ENCODE measurements at regions not wholly inside any gene's neighbourhood (a gene's known extent, or its start where the extent isn't known, plus 50 kb on each side); places are given as distances from the start of the nearest gene placed in this dataset.
A peak's percentile ranks its signal among the peaks of the same experiment; 100 is the strongest.
"Not testable (repeated sequence)": the region's sequence is repeated elsewhere in the genome, so short reads cannot be mapped to it uniquely, and the experiment has no call there.

DNA sequence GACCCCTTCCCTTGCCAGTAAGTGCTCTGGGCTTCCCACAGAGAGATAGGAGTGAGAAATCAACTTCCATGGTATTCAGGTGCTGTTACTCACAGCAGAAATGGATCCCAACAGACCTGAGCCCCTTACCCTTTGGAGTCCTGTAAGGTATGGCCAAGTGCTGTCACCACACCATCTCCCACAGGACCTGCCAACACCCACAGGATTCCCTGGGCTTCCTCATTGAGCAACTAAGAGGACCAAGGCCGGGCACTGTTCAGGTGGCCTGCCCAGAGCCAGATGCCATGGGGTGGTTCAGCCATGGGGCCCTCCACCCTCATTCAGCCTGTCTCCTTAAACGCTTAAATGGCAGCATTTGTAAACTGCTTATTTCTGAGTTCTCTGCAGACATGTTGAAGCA is 166.2 kb downstream of the TRIM43 start:
- Mint-ChIP-seq H3K9me3 (no peaks in the 10 kb centered on the region), H3K36me3 (ENCODE audit: low read depth) (no peaks in the 10 kb centered on the region), H3K27me3 (ENCODE audit: insufficient read depth) (peaks cover 9% of the 10 kb centered on the region), H3K4me1 (ENCODE audit: low read depth) (peaks cover 14% of the 10 kb centered on the region; the same call in 1 of the 2 replicates), H3K27ac (no peak overlapping the region), H3K4me3 (no peak overlapping the region)
- TF ChIP-seq, protein P1, sequence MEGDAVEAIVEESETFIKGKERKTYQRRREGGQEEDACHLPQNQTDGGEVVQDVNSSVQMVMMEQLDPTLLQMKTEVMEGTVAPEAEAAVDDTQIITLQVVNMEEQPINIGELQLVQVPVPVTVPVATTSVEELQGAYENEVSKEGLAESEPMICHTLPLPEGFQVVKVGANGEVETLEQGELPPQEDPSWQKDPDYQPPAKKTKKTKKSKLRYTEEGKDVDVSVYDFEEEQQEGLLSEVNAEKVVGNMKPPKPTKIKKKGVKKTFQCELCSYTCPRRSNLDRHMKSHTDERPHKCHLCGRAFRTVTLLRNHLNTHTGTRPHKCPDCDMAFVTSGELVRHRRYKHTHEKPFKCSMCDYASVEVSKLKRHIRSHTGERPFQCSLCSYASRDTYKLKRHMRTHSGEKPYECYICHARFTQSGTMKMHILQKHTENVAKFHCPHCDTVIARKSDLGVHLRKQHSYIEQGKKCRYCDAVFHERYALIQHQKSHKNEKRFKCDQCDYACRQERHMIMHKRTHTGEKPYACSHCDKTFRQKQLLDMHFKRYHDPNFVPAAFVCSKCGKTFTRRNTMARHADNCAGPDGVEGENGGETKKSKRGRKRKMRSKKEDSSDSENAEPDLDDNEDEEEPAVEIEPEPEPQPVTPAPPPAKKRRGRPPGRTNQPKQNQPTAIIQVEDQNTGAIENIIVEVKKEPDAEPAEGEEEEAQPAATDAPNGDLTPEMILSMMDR (IDR thresholded peaks at IDR 0.05) = no peak
- no peak for DNase-seq

- H3K4me1 Mint-ChIP-seq (ENCODE audit: low read depth) = peaks cover 14% of the 10 kb centered on the region; the same call in 1 of the 2 replicates
- H3K27ac Mint-ChIP-seq = no peak overlapping the region
- H3K9me3 Mint-ChIP-seq = no peaks in the 10 kb centered on the region
- TF ChIP-seq, protein P1 (IDR thresholded peaks at IDR 0.05) = no peak
- no peak for DNase-seq
- peaks cover 3% of the 10 kb centered on the region for H3K27me3 Mint-ChIP-seq (ENCODE audit: insufficient read depth)
- no peaks in the 10 kb centered on the region for H3K36me3 Mint-ChIP-seq (ENCODE audit: low read depth)
- no peak overlapping the region for H3K4me3 Mint-ChIP-seq
Measured at GRCh38 chr2:95759481-95760246, 167.9 kb downstream of the TRIM43 start.

- Mint-ChIP-seq H3K27me3 (ENCODE audit: insufficient read depth) (peaks cover 3% of the 10 kb centered on the region), H3K4me1 (ENCODE audit: low read depth) (peaks cover 14% of the 10 kb centered on the region; the same call in 1 of the 2 replicates), H3K27ac (no peak overlapping the region), H3K36me3 (ENCODE audit: low read depth) (no peaks in the 10 kb centered on the region), H3K4me3 (no peak overlapping the region), H3K9me3 (no peaks in the 10 kb centered on the region)
- TF ChIP-seq, protein P1 (IDR thresholded peaks at IDR 0.05) = no peak
- peak; percentile 70 for DNase-seq
Measured at GRCh38 chr2:95760806-95761525, 169.2 kb downstream of the TRIM43 start.

GRCh38 chr2:95761556-95761955 is 169.8 kb downstream of the TRIM43 start:
- H3K27ac Mint-ChIP-seq = no peak overlapping the region
- peaks cover 6% of the 10 kb centered on the region for H3K27me3 Mint-ChIP-seq (ENCODE audit: insufficient read depth)
- H3K4me1 Mint-ChIP-seq (ENCODE audit: low read depth) = peaks cover 14% of the 10 kb centered on the region; the same call in 1 of the 2 replicates
- no peaks in the 10 kb centered on the region for H3K9me3 Mint-ChIP-seq
- no peak overlapping the region for H3K4me3 Mint-ChIP-seq
- DNase-seq = no peak
- TF ChIP-seq, protein P1 (IDR thresholded peaks at IDR 0.05) = no peak
- no peaks in the 10 kb centered on the region for H3K36me3 Mint-ChIP-seq (ENCODE audit: low read depth)

DNA sequence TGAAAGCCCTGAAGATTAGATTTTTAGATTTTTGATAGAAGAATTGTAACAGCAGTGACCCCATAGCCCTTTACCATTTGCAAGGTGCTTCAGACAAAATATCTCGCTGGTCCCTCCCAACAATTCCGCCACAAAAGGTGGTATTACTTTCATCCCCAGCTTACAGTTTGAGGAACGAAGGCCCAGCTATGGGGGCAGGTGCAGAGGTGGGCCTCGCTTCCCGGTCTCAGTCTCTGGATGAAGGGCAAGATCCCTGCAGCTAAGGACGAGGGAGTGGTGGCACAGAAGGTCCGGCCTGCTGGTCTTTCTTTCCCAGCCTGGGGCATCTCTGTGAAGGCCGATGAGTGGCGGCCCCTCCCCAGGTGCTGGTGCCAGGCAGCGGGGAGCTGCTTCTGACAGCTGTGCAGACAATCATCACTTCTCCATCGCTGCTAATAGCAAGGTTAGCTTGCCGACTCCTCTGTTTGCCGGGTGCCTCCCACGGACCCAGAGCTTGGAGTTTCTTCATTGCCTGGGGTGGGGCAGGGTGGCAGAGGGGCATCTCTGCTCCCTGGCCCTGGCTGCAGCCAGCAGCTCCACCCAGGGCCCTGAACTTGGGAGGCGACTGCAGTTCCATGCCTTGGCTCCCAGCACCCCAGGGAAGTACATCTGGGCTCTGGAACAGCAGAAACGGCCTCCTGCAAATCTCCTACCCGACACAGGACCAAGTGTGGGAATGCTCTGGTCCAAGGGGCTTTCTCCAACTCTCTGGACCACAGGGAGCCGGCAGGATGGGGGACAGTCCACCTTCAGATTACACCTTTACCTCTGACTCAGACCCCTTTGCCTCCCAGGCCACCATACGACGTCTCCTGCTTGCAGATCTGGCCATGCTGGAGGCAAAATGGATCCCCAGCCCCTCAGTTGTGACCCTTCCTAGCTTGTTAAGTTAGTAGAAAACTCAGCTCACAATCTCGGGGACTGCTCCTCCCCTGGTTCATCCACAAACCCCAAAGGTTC is 170.5 kb downstream of the TRIM43 start:
- peaks cover 14% of the 10 kb centered on the region; the same call in 1 of the 2 replicates for H3K4me1 Mint-ChIP-seq (ENCODE audit: low read depth)
- not testable (repeated sequence) for DNase-seq; H3K27ac Mint-ChIP-seq; H3K4me3 Mint-ChIP-seq; H3K9me3 Mint-ChIP-seq; H3K36me3 Mint-ChIP-seq (ENCODE audit: low read depth); H3K27me3 Mint-ChIP-seq (ENCODE audit: insufficient read depth)

GRCh38 chr2:95763074-95763473 is 171.3 kb downstream of the TRIM43 start:
- H3K9me3 Mint-ChIP-seq; H3K27ac Mint-ChIP-seq; H3K36me3 Mint-ChIP-seq (ENCODE audit: low read depth); H3K4me3 Mint-ChIP-seq; DNase-seq: not testable (repeated sequence)
- Mint-ChIP-seq H3K27me3 (ENCODE audit: insufficient read depth) (peaks cover 13% of the 10 kb centered on the region), H3K4me1 (ENCODE audit: low read depth) (peaks cover 14% of the 10 kb centered on the region; the same call in 1 of the 2 replicates)

DNA sequence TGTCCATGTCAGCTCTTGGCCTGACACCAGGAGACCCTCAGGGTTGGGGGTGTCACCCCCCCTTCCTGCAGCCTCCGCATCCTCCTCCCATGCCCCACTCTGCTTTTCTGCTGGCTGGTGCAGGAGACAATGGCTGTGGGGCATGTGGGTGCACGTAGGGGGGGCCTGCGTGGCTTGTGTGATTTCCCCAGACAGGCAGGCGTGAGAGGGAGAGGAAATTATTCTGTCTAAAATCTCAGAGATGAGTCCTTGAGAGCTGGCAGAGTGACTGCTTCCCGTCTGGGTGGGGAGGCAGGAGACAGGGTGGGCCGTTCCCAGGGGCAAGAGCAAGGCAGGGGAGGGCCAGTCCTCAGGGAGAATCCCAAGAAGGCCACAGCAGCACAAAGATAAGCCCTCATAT is 173.2 kb downstream of the TRIM43 start:
- H3K9me3 Mint-ChIP-seq; H3K4me3 Mint-ChIP-seq; DNase-seq; H3K27ac Mint-ChIP-seq; H3K36me3 Mint-ChIP-seq (ENCODE audit: low read depth): not testable (repeated sequence)
- Mint-ChIP-seq H3K4me1 (ENCODE audit: low read depth) (peaks cover 14% of the 10 kb centered on the region; the same call in 1 of the 2 replicates), H3K27me3 (ENCODE audit: insufficient read depth) (peaks cover 21% of the 10 kb centered on the region)

DNA sequence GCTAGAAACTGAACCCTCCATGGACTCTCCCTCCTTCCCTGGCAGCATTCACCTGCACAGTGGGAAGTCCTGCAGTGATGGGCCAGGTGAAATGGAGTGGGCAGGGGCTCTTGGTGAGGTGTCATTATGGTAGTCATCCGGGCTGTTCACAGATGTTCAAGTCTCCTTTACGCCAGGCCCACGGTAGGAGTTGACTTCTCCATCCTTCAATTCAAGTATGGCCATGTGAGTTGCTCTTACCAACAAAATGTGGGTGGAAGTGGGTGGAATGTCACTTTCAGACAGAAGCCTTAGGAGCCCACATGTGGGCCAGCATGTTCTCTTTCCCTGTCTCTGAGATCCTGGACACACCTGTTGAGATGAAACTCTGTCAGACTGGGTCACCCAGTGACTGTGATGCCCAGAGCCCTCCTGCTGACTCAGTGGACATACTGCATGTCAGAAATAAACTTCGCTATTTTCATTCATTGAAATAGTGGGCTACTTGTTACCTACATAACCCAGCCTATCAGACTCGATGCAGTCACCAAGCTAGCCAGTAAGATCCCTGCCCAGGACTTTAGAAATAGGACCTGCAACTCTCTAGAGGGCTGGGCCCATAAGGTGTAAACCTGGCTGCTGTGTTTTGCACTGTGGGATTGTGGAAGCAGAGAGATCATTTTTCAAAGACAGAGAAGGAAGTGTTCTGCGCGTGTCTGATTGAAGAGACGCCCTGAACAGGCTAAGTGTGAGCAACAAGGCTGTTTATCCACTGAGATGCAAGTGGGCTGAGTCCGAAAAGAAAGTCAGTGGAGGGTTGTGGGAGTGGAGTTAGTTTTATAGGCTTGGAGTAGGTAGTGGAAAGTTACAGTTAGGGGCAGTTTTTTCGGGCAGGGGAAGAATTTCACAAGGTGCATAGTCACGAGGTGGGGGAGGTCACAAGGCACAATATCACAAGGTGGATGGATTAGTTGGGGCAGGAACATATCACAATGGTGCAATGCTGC is 174.4 kb downstream of the TRIM43 start:
- H3K4me1 Mint-ChIP-seq (ENCODE audit: low read depth); H3K36me3 Mint-ChIP-seq (ENCODE audit: low read depth); H3K9me3 Mint-ChIP-seq; DNase-seq; H3K4me3 Mint-ChIP-seq; H3K27ac Mint-ChIP-seq: not testable (repeated sequence)
- peaks cover 21% of the 10 kb centered on the region for H3K27me3 Mint-ChIP-seq (ENCODE audit: insufficient read depth)
